HepG2 (cell line): ENCODE measurements at regions not wholly inside any gene's neighbourhood (a gene's known extent, or its start where the extent isn't known, plus 50 kb on each side); places are given as distances from the start of the nearest gene placed in this dataset.

Experiments used
- CBFB ChIP-seq: sonication (generic); formaldehyde crosslinking; IDR thresholded peaks from 2 replicates; pipeline ENCODE4 v1.4.0; 2020; ENCODE audit warnings: missing genetic modification reagents
- CCAR2 ChIP-seq: fragments of 200-400 bp; formaldehyde crosslinking; optimal IDR thresholded peaks from 2 replicates; pipeline ENCODE3; 2018; ENCODE audit warnings: low read depth, mild to moderate bottlenecking, low read length, moderate library complexity
- MLLT10 ChIP-seq: sonication (generic); formaldehyde crosslinking; IDR thresholded peaks from 2 replicates; pipeline ENCODE4 v1.4.0; 2020; ENCODE audit warnings: missing genetic modification reagents
- SP2 ChIP-seq: sonication (generic); formaldehyde crosslinking; IDR thresholded peaks from 2 replicates; pipeline ENCODE4 v1.5.1; 2020; ENCODE audit warnings: mild to moderate bottlenecking, missing genetic modification reagents
- TBL1XR1 ChIP-seq: fragments of 150-350 bp; IDR thresholded peaks from 2 replicates; pipeline ENCODE4 v1.6.1; 2014; ENCODE audit warnings: borderline replicate concordance, low read length; ENCODE audit not compliant: partially characterized antibody
- ZFP36 ChIP-seq: fragments of 150-350 bp; IDR thresholded peaks from 2 replicates; pipeline ENCODE4 v1.6.1; 2018; ENCODE audit warnings: borderline replicate concordance, low read length, low read depth; ENCODE audit not compliant: partially characterized antibody
- ZNF296 ChIP-seq: sonication (generic); formaldehyde crosslinking; conservative IDR thresholded peaks from 2 replicates; pipeline ENCODE4 v1.5.0; 2020; ENCODE audit warnings: mild to moderate bottlenecking, missing genetic modification reagents
- TF ChIP-seq, protein P1 (sequence below): sonication (generic); formaldehyde crosslinking; IDR thresholded peaks from 2 replicates; pipeline ENCODE4 v1.5.1; 2020; ENCODE audit warnings: mild to moderate bottlenecking, missing genetic modification reagents, moderate library complexity
- TF ChIP-seq, protein P2 (sequence below): sonication (generic); formaldehyde crosslinking; IDR thresholded peaks from 2 replicates; pipeline ENCODE4 v1.5.0; 2020; ENCODE audit warnings: missing genetic modification reagents, mild to moderate bottlenecking, borderline replicate concordance
- TF ChIP-seq, protein P3 (sequence below): sonication (generic); formaldehyde crosslinking; IDR thresholded peaks from 2 replicates; pipeline ENCODE4 v1.5.0; 2020; ENCODE audit warnings: mild to moderate bottlenecking, missing genetic modification reagents

DNA sequence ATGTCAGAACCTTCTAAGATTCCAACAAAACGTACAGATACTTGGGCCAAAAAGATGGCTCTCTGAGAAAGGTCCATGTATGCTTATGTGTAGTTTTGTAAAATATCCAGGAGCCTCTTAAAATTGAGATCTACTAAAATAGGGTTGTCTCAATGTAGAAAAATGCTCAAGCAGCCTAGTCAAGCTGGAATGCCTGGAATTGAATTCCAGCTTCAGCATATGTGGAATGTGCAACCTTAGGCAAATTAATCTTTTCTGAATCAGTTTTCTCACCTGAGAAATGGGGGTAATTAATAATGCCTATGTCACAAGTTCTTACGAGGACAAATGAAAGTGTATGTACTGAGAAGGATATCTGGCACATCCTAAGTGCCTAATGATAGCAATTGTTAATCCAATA lies 662.4 kb downstream of the DTWD2 start (continued):
- TF ChIP-seq, protein P1, sequence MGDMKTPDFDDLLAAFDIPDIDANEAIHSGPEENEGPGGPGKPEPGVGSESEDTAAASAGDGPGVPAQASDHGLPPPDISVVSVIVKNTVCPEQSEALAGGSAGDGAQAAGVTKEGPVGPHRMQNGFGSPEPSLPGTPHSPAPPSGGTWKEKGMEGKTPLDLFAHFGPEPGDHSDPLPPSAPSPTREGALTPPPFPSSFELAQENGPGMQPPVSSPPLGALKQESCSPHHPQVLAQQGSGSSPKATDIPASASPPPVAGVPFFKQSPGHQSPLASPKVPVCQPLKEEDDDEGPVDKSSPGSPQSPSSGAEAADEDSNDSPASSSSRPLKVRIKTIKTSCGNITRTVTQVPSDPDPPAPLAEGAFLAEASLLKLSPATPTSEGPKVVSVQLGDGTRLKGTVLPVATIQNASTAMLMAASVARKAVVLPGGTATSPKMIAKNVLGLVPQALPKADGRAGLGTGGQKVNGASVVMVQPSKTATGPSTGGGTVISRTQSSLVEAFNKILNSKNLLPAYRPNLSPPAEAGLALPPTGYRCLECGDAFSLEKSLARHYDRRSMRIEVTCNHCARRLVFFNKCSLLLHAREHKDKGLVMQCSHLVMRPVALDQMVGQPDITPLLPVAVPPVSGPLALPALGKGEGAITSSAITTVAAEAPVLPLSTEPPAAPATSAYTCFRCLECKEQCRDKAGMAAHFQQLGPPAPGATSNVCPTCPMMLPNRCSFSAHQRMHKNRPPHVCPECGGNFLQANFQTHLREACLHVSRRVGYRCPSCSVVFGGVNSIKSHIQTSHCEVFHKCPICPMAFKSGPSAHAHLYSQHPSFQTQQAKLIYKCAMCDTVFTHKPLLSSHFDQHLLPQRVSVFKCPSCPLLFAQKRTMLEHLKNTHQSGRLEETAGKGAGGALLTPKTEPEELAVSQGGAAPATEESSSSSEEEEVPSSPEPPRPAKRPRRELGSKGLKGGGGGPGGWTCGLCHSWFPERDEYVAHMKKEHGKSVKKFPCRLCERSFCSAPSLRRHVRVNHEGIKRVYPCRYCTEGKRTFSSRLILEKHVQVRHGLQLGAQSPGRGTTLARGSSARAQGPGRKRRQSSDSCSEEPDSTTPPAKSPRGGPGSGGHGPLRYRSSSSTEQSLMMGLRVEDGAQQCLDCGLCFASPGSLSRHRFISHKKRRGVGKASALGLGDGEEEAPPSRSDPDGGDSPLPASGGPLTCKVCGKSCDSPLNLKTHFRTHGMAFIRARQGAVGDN (CRISPR knock-in tag), result no peak
- TF ChIP-seq, protein P2, sequence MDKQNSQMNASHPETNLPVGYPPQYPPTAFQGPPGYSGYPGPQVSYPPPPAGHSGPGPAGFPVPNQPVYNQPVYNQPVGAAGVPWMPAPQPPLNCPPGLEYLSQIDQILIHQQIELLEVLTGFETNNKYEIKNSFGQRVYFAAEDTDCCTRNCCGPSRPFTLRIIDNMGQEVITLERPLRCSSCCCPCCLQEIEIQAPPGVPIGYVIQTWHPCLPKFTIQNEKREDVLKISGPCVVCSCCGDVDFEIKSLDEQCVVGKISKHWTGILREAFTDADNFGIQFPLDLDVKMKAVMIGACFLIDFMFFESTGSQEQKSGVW (CRISPR knock-in tag), result no peak
- no peak for TF ChIP-seq TBL1XR1
- no peak for TF ChIP-seq SP2 (CRISPR knock-in tag)
- TF ChIP-seq CBFB (CRISPR knock-in tag), result no peak
- TF ChIP-seq, protein P3, sequence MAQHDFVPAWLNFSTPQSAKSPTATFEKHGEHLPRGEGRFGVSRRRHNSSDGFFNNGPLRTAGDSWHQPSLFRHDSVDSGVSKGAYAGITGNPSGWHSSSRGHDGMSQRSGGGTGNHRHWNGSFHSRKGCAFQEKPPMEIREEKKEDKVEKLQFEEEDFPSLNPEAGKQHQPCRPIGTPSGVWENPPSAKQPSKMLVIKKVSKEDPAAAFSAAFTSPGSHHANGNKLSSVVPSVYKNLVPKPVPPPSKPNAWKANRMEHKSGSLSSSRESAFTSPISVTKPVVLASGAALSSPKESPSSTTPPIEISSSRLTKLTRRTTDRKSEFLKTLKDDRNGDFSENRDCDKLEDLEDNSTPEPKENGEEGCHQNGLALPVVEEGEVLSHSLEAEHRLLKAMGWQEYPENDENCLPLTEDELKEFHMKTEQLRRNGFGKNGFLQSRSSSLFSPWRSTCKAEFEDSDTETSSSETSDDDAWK, result no peak
- no peak for TF ChIP-seq CCAR2
- TF ChIP-seq MLLT10, result no peak
- TF ChIP-seq ZFP36, result no peak
- TF ChIP-seq ZNF296 (CRISPR knock-in tag), result no peak
- TF ChIP-seq, all 625 proteins: peak for 0
